ENCODE measurements at regions not wholly inside any gene's neighbourhood (a gene's known extent, or its start where the extent isn't known, plus 50 kb on each side); places are given as distances from the start of the nearest gene placed in this dataset.

DNA sequence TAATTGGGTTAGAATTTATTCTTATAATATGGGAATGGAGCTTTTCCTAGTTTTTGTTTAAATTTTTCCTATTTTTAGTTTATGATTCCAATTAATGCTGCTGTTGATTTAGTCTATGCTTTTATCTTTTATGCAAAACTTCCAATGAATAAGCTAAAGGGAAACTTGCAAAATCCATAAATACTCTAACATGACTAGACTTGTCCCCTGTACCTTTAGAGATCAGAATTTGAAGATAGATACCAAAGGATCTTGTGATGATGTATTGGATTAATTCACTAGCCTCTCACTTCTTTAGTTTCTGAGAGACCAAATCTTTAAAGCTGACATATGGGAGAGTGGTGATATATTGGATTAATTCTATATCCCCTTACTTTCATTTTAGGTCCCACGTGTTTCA lies 306.6 kb upstream of the PRMT6 start:
- no peak overlapping the region for H3K4me3 ChIP-seq (replicated peaks in 1 of 2; ENCODE audit: low read depth in 2 of 2, low read length in 2 of 2)
- no peak for DNase-seq (ENCODE audit: low read depth in 2 of 2)
- TF ChIP-seq, protein P1, sequence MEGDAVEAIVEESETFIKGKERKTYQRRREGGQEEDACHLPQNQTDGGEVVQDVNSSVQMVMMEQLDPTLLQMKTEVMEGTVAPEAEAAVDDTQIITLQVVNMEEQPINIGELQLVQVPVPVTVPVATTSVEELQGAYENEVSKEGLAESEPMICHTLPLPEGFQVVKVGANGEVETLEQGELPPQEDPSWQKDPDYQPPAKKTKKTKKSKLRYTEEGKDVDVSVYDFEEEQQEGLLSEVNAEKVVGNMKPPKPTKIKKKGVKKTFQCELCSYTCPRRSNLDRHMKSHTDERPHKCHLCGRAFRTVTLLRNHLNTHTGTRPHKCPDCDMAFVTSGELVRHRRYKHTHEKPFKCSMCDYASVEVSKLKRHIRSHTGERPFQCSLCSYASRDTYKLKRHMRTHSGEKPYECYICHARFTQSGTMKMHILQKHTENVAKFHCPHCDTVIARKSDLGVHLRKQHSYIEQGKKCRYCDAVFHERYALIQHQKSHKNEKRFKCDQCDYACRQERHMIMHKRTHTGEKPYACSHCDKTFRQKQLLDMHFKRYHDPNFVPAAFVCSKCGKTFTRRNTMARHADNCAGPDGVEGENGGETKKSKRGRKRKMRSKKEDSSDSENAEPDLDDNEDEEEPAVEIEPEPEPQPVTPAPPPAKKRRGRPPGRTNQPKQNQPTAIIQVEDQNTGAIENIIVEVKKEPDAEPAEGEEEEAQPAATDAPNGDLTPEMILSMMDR (IDR thresholded peaks at IDR 0.05; ENCODE audit: low read depth, low read length) = no peak

DNA sequence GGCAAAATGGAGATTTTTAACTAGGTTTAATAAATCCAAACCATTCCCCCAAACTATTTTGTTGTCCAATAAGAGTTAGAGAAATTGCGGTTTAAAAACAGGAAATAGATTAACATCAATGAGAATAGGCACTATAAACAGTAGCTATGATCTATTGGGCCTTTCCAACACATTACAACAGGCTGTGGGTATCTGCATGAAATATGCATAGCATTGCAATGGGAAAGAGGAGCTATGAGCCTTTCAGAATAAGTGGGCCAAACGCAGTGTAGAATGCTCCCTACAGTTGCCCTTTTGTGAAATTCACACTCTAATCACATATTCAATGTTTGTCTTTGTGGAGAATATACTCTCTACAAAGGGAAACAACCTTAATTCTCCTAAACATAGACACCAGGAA lies 305.5 kb upstream of the PRMT6 start:
- TF ChIP-seq, protein P1 (IDR thresholded peaks at IDR 0.05; ENCODE audit: low read depth, low read length) = no peak
- DNase-seq (ENCODE audit: low read depth in 2 of 2) = no peak
- no peak overlapping the region for H3K4me3 ChIP-seq (replicated peaks in 1 of 2; ENCODE audit: low read depth in 2 of 2, low read length in 2 of 2)

DNA sequence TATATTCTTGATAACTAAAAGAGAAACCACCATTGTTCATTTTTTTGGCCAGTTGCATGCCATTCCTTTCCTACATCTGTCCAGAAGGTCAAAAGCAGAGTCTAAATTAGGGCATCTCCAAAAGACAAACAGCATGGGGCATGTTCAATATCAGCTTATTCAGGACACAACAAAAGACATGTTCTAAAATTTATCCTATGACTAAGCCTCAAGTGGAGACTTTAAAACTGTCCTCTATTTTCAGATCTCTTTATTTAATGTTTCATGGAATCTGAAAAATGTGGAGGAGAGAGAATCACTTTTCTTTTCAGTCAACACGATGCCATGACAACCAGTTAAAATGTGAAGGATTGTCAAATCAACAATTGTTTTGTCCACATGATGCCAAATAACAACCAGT lies 303.4 kb upstream of the PRMT6 start:
- no peak overlapping the region for H3K4me3 ChIP-seq (replicated peaks in 1 of 2; ENCODE audit: low read depth in 2 of 2, low read length in 2 of 2)
- no peak for DNase-seq (ENCODE audit: low read depth in 2 of 2)

DNA sequence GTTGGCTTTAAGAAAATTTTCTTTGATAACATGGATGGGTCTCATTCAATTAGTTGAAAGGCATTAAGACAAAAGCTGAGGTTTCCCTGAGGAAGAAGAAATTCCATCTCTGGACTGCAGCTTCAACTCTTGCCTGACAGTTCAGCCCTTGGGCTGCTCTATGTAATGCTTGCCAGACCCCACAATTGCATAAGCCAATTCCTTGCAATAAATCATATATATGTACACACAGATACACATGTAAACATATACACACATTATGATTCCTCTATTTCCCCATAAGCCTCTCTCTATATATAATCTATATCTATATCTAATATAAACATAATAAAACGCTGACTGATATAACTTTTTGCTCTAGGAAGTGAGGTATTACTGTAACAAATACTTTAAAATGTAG lies 301.5 kb upstream of the PRMT6 start:
- TF ChIP-seq, protein P1 (IDR thresholded peaks at IDR 0.05; ENCODE audit: low read depth, low read length) = no peak
- H3K4me3 ChIP-seq (replicated peaks in 1 of 2; ENCODE audit: low read depth in 2 of 2, low read length in 2 of 2) = no peak overlapping the region
- DNase-seq (ENCODE audit: low read depth in 2 of 2) = no peak

More for the DNA sequence above, 303.4 kb upstream of the PRMT6 start:
- TF ChIP-seq, protein P1 (IDR thresholded peaks at IDR 0.05; ENCODE audit: low read depth, low read length) = no peak

DNA sequence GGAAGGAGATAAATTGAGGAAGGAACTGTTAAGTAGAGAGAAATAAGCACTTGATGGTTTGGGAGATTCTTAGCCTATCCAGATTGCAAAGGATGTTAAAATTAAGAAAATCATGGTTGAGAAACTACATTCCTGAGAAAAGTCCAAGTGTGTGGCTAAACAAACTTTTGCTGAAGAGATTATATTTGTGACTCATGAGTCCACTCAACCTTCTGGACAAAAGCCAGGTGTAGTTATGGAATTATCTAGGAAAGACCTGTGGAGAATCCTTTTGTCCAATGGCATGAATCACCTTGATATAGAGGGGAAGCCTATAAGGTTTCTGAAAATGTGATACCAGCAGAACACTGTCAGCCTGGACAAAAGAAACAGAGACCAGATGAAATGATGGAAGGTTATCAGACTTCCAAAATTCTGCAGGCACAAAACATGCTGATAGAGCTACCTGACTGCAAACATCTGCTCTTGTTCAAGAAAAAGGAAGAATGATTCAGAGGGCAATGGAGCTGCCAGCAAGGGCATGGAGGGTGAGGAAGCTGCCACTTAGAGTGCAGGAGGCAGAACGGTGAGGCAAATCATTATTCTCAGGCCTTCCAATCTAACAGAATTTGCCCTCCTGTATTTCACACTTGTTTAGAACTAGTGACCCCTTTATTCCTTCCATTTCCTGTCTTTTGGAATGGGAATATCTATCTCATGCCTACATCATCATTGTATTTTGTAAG lies 300.6 kb upstream of the PRMT6 start:
- TF ChIP-seq, protein P1 (IDR thresholded peaks at IDR 0.05; ENCODE audit: low read depth, low read length) = no peak
- peak; percentile 43 to 45 for DNase-seq (ENCODE audit: low read depth in 2 of 2)

DNA sequence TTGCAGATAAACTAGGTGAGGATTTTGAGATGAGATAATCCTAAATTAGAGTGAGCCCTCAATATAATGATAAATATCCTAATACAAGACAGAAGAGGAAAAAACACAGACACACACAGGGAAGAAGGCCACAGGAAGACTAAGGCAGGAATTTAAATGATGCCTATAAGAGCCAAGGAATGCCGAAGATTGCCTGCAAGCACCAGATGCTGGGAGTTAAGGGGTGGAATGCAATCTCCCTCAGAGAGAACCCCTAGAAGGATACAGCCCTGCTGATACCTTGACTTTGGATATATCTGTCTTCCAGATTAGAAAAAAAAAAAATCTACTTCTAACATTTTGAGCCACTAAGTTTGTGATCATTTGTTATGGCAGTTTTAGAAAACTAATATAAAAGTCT lies 299.7 kb upstream of the PRMT6 start:
- DNase-seq (ENCODE audit: low read depth in 2 of 2) = no peak
- TF ChIP-seq, protein P1 (IDR thresholded peaks at IDR 0.05; ENCODE audit: low read depth, low read length) = no peak

More for the DNA sequence above, 300.6 kb upstream of the PRMT6 start:
- no peak overlapping the region for H3K4me3 ChIP-seq (replicated peaks in 1 of 2; ENCODE audit: low read depth in 2 of 2, low read length in 2 of 2)

DNA sequence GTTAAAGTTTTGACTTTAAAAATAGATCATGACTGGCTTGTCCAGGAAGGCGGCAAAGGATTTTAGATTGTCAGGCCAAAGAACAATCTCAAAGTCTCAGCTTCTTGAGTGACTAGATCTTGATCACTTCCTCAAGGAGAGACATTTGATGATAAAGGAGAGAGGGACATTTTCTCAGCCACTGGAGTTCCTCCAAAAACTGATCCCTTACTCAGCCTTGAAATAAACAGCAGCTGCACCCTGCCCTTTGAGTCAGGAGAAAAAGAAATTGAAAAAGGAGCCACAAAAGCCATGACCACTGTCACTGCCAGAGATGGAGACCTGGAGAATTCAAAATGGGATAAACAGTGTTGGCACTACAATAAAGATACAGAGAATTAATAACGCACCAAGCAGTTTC lies 288.4 kb upstream of the PRMT6 start:
- H3K4me3 ChIP-seq (replicated peaks in 1 of 2; ENCODE audit: low read depth in 2 of 2, low read length in 2 of 2) = no peak overlapping the region
- DNase-seq (ENCODE audit: low read depth in 2 of 2) = peak in 1 of 2 donors; percentile 9
- TF ChIP-seq, protein P1 (IDR thresholded peaks at IDR 0.05; ENCODE audit: low read depth, low read length) = no peak

More for the DNA sequence above, 299.7 kb upstream of the PRMT6 start:
- no peak overlapping the region for H3K4me3 ChIP-seq (replicated peaks in 1 of 2; ENCODE audit: low read depth in 2 of 2, low read length in 2 of 2)

All from cardiac fibroblast (primary cell).